ENCODE measurements at regions not wholly inside any gene's neighbourhood (a gene's known extent, or its start where the extent isn't known, plus 50 kb on each side); places are given as distances from the start of the nearest gene placed in this dataset.

GRCh38 chr5:113900816-113901215 is 387.3 kb downstream of the YTHDC2 start:
- TF ChIP-seq POLR2AphosphoS5 (IDR thresholded peaks at IDR 0.05; ENCODE audit: low read depth), result no peak
- no peak for TF ChIP-seq CREB1 (CRISPR knock-in tag; IDR thresholded peaks at IDR 0.05; ENCODE audit: low read depth)
- TF ChIP-seq, protein P1, sequence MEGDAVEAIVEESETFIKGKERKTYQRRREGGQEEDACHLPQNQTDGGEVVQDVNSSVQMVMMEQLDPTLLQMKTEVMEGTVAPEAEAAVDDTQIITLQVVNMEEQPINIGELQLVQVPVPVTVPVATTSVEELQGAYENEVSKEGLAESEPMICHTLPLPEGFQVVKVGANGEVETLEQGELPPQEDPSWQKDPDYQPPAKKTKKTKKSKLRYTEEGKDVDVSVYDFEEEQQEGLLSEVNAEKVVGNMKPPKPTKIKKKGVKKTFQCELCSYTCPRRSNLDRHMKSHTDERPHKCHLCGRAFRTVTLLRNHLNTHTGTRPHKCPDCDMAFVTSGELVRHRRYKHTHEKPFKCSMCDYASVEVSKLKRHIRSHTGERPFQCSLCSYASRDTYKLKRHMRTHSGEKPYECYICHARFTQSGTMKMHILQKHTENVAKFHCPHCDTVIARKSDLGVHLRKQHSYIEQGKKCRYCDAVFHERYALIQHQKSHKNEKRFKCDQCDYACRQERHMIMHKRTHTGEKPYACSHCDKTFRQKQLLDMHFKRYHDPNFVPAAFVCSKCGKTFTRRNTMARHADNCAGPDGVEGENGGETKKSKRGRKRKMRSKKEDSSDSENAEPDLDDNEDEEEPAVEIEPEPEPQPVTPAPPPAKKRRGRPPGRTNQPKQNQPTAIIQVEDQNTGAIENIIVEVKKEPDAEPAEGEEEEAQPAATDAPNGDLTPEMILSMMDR (conservative IDR thresholded peaks at IDR 0.05; ENCODE audit: low read depth in 2 of 2), result no peak
- no peak for TF ChIP-seq REST (IDR thresholded peaks at IDR 0.05; ENCODE audit: unreplicated experiment)
